MM.1S (cell line): ENCODE measurements at regions not wholly inside any gene's neighbourhood (a gene's known extent, or its start where the extent isn't known, plus 50 kb on each side); places are given as distances from the start of the nearest gene placed in this dataset.

Source experiments
- CTCF ChIP-seq: fragments of 300-600 bp; sonication (generic); IDR thresholded peaks from 2 replicates; pipeline ENCODE4 v1.5.1; 2016; ENCODE audit warnings: antibody characterized with exemption, low read length, mixed read lengths
- EZH2phosphoT487 ChIP-seq: fragments of 300-600 bp; sonication (generic); IDR thresholded peaks from 2 replicates; pipeline ENCODE4 v1.6.1; 2018; ENCODE audit warnings: antibody characterized with exemption, low read length

GRCh38 chr17:71613996-71614395, 506.8 kb upstream of the SOX9 start:
- TF ChIP-seq CTCF (no peak), EZH2phosphoT487 (no peak)
